HG02981 (cell line): ENCODE measurements at regions not wholly inside any gene's neighbourhood (a gene's known extent, or its start where the extent isn't known, plus 50 kb on each side); places are given as distances from the start of the nearest gene placed in this dataset.

Source experiments
- ATAC-seq: cut with Tn5 transposase; IDR thresholded peaks from one replicate; pipeline ENCODE4 v1.9.1; 2021; ENCODE audit warnings: mild to moderate bottlenecking, moderate library complexity; ENCODE audit not compliant: unreplicated experiment

DNA sequence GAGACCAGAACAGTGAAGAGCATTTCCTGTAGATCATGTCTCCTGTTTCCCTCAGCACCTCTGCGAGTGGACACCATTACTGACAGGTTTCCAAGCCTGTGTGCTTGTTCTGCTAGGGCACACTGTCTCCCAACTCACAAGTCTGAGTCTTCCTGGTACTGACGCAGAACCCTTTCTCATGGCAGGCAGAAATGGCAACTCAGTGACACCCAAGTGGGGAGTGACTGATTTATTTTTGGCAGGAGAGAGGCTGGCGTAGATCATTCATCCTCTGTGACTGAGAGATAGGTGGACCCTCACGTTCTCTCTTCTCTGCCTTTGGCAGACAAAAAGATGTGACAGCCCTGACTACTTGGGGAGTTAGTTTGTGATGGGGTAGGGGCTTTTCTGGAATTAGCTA lies 183.4 kb downstream of the RFC3 start:
- no peak for ATAC-seq

GRCh38 chr13:34002141-34002540 lies 184.2 kb downstream of the RFC3 start:
- ATAC-seq: no peak

DNA sequence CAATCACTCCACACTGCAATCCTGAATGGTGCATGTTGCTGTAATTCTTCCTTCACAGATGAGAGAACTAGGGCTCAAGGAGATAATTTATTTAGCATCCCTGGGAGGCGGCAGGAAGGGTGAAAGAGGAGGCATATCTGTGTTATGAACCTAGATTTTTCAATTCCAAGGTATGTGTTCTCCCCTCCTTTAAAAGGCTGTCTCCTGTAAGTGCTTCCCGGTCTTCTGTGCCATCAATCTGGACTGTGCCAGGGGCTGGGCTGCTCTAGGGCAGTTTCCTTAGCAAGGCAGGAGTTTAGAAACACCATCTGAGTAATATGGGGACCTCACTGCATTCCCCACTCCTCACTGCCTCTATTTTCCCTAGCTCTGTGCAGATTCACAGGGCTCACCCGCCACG lies 185.0 kb downstream of the RFC3 start:
- no peak for ATAC-seq

DNA sequence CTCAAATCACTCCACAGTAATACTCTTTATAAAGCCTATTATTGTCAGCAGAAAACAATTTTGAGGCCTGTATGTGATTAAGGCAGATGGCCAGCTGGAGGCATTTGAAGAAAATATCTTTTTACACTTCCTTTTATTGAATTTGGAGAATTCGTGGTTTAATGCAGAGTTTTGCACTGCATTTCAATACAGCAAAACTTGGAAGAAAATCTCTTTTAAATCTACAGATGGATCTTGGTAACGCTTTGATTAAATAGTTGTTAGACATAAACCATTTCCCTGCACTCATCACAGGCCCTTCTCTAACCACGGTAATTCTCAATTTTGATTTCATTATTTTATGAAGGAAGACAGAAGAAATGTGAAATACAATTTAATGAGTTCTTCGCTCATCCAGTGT lies 185.7 kb downstream of the RFC3 start:
- ATAC-seq: no peak

DNA sequence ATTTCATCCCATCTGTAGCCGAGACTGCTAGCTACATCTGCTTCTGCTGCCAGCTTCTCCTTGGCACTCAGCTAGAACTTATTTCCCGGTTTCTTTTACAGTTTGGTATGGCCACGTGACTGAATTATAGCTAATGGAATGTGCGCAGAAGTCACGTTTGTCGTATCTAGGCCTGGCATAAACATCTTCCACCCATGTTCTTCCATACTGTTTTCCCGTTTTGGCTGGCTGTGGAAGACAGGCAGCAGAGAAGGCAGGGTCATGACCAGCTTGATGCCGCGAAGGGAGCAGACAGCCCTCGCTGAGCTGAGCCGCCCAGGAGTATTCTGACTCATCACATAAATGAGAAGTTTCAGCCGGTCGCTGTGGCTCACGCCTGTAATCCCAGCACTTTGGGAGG lies 186.7 kb downstream of the RFC3 start:
- no peak for ATAC-seq

DNA sequence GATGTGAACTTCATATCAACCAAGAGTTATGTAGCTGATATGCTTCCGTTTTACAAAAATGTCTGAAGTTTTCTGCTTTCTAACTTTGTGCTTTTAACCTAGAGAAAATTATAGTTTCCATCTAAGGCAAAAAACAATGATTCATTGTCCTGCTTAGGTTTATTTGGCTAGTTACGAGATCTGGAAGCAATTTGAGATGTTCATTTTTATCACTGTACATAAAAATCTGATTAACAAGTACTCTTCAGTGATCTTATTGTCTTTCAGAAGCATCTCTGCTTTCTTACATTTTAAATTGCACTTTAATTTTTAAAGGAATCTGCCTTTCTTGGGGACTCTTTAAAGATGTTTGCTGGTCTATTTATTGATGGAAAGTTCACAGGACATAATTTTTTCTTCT lies 188.1 kb downstream of the RFC3 start:
- no peak for ATAC-seq

- no peak for ATAC-seq
Measured at GRCh38 chr13:34011552-34012085, 193.7 kb downstream of the RFC3 start.

GRCh38 chr13:34012382-34012781 lies 194.4 kb downstream of the RFC3 start:
- ATAC-seq: no peak

DNA sequence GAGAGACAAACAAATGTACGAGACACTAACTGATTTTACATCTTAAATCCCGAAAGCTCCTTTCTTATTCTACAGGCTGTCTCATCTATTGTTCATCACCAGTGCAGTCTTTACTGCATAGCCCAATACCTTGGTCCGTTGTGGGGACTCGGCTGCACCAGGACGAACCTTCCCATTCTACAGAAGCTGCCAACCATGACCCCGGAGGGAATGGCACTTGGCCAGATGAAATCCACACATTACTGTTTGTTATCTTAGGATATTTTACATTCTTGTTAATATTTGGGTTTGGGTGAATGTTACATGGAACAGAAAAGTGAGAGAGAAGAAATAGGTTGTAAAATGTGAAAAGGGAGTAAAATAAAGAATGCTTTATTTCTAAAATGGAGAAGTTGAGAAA lies 195.1 kb downstream of the RFC3 start:
- ATAC-seq: no peak

GRCh38 chr13:34017231-34017630 lies 199.3 kb downstream of the RFC3 start:
- no peak for ATAC-seq

DNA sequence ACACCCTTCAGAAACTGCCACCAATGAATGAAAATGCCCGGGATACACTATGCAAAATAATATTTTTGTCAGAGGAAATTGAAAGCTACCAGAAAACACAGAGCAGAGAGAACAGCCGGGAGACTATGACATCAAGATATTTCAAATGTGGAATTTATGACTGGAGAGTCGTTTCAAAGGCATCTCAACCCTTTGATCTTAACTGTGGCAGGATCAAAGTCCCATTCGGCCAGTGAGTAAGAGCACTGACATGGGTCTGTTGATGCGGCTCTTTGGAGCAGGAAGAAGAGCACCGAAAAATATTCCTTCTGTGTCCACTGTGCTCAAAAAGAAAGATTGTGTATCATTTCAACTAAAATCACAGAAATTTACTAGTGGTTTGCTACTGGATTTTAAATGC lies 201.9 kb downstream of the RFC3 start:
- ATAC-seq: no peak

DNA sequence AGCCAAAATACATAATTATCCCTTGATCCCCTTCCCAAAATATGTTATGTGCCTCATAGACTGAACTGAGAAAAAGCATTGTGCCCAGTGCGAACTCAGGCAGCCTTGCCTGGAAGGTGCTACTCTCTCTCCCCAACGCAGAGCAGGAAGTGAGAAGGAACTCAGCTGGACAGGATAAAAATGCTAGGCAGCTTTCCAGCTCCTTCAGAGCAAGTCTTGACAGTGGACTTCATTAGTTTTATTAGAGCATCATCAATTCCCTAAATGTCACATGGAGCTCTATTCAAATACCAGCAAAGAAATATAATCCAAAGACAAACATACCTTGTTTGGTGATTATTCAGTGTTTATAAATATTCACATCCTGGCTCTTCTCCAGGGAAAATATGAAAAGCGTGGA lies 202.4 kb downstream of the RFC3 start:
- no peak for ATAC-seq

- ATAC-seq: no peak
Measured at GRCh38 chr13:34021619-34022018, 203.7 kb downstream of the RFC3 start.

DNA sequence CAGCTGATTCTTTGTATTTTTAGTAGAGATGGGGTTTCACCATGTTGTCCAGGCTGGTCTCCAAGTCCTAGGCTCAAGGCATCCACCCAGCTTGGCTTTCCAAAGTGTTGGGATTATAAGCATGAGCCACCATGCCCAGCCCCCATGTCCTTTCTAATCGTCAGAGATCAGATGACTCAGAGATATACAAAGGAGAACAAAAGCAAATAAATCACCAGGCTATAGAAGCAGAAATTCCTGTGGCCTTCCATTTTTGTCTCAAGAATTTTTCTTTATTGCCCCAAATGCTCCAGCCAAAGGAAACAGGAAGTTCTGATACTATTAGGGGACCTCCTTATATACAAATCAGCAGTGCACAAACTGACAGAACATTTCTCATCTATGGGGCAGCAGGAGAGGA lies 207.8 kb downstream of the RFC3 start:
- no peak for ATAC-seq

GRCh38 chr13:34026308-34026707 lies 208.4 kb downstream of the RFC3 start:
- no peak for ATAC-seq

DNA sequence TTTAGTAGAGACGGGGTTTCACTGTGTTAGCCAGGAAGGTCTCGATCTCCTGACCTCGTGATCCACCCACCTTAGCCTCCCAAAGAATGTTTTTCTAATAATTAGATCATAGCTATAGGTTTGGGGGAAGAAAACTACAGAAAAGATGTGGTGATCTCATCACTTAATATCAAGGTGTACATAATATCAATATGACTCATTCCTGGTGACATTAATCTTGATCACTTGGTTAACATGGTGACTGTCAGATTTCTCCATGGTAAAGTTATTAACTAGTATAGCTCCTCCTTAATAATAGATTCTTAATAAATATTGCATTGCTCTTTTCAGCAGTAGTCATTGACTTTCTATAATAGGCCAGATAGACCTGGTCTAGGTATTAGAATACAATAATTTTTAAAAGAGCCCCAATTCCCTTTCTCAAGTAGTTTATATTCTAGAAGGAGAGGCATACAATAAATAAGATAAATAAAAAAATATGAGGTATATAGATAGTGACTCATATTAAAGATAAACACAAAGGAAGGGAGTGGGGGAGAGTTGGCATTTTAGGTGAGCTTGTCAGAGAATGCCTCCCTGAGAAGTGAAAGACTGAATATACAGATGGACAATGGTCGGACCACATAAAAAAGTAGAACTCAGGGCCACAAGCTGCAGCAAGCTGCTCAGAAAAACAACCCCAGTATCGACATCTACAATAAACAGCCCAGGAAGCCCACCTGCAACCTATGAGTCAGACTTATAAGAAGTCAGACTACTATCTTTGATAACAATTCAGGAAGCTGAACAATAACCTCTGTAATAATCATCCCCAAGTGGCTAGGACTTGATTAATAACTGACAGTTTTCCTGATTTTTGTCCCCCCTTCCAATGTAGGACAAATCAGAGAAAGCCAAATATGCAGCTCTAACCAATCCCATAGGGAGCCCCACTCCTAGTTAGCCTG lies 210.8 kb downstream of the RFC3 start:
- ATAC-seq: no peak

- no peak for ATAC-seq
Measured at GRCh38 chr13:34030782-34031181, 212.8 kb downstream of the RFC3 start.

- ATAC-seq: no peak
Measured at GRCh38 chr13:34031610-34032009, 213.7 kb downstream of the RFC3 start.

- no peak for ATAC-seq
Measured at GRCh38 chr13:34034411-34034810, 216.5 kb downstream of the RFC3 start.

GRCh38 chr13:34035178-34035577 lies 217.2 kb downstream of the RFC3 start:
- ATAC-seq: no peak

- ATAC-seq: no peak
Measured at GRCh38 chr13:34035676-34036325, 217.9 kb downstream of the RFC3 start.
